GM12878 (cell line): ENCODE measurements at regions not wholly inside any gene's neighbourhood (a gene's known extent, or its start where the extent isn't known, plus 50 kb on each side); places are given as distances from the start of the nearest gene placed in this dataset.

Experiments
- ATAC-seq: fragments of 200-7000 bp; cut with Tn5 transposase; 3 replicates; pipeline ENCODE4 v1.9.1; 2020; ENCODE audit warnings: mild to moderate bottlenecking, moderate library complexity
- BruUV-seq: library from RNA; stranded (reverse); fragments of 400-500 nt; replicated peaks from 2 replicates; lab custom pipeline; 2021; lab: Mats Ljungman, UMichigan
- CTCF ChIA-PET: fragments of 300-600 bp; sonication (Branson Sonifier 250); formaldehyde crosslinking; extraction: SDS; loops from one replicate; lab custom pipeline; 2021; ENCODE audit warnings: inconsistent platforms; lab: Yijun Ruan, JAX
- POLR2A ChIA-PET: fragments of 350-600 bp; formaldehyde crosslinking; extraction: SDS; loops from one replicate; lab custom pipeline; 2021; ENCODE audit warnings: inconsistent platforms; lab: Charles Lee
- RAD21 ChIA-PET: fragments of 300-600 bp; sonication (Branson Sonifier 250); formaldehyde crosslinking; loops from one replicate; lab custom pipeline; 2023; ENCODE audit warnings: antibody characterized with exemption; ENCODE audit not compliant: unreplicated experiment; lab: Charles Lee
- SMC1A ChIA-PET: fragments of 300-600 bp; sonication (Branson Sonifier 250); formaldehyde crosslinking; loops from one replicate; lab custom pipeline; 2023; ENCODE audit not compliant: unreplicated experiment, uncharacterized antibody; lab: Charles Lee
- DNase-seq: peaks from one replicate; pipeline ENCODE4 v3.0.0-alpha.2; 2011; ENCODE audit warnings: low read depth, low spot score
- FAIRE-seq: peaks from 3 replicates; lab custom pipeline; 2011; peaks lifted over from hg19 to GRCh38; lab: Jason Lieb, UNC
- H2AFZ ChIP-seq: 2 replicates; pipeline ENCODE4 v1.6.0; 2011; ENCODE audit warnings: low read depth, low read length, control low read depth; ENCODE audit not compliant: control insufficient read depth
- H3K27ac ChIP-seq: 2 replicates; pipeline ENCODE4 v1.5.1; 2011; ENCODE audit warnings: control low read depth; ENCODE audit not compliant: control insufficient read depth, insufficient read depth
- H3K27me3 ChIP-seq, 2 experiments: replicated peaks in 1 of 2; 2 replicates each; pipeline versions ENCODE4 v1.6.0 to v1.6.1; 2011; ENCODE audit warnings: low read length in 1 of 2; ENCODE audit not compliant: control insufficient read depth in 2 of 2, insufficient read depth in 2 of 2
- H3K36me3 ChIP-seq, 2 experiments: 2 replicates each; pipeline ENCODE4 v1.5.1; 2011; ENCODE audit warnings: low read length in 1 of 2; ENCODE audit not compliant: control insufficient read depth in 2 of 2, insufficient read depth in 2 of 2
- H3K4me1 ChIP-seq: 2 replicates; pipeline ENCODE4 v1.6.1; 2011; ENCODE audit warnings: mild to moderate bottlenecking, low read length, moderate library complexity, mixed read lengths; ENCODE audit not compliant: control insufficient read depth, insufficient read depth
- H3K4me2 ChIP-seq: 2 replicates; pipeline ENCODE4 v1.6.0; 2011; ENCODE audit warnings: control low read depth; ENCODE audit not compliant: control insufficient read depth, insufficient read depth
- H3K4me3 ChIP-seq: fragments of 200-600 bp; sonication (generic); 2 replicates; pipeline ENCODE4 v1.5.1; 2016
- H3K79me2 ChIP-seq: 2 replicates; pipeline ENCODE4 v1.6.0; 2011; ENCODE audit warnings: low read length; ENCODE audit not compliant: control insufficient read depth, insufficient read depth
- H3K9ac ChIP-seq: 2 replicates; pipeline ENCODE4 v1.8.0; 2011; ENCODE audit warnings: low read length, control low read depth, mixed read lengths; ENCODE audit not compliant: control insufficient read depth, insufficient read depth
- H3K9me3 ChIP-seq: replicated peaks from 3 replicates; pipeline ENCODE4 v1.5.1; 2011; ENCODE audit warnings: mild to moderate bottlenecking, low read length; ENCODE audit not compliant: control insufficient read depth, insufficient read depth
- H4K20me1 ChIP-seq: 2 replicates; pipeline ENCODE4 v1.6.0; 2011; ENCODE audit not compliant: control insufficient read depth, insufficient read depth
- ASH2L ChIP-seq: fragments of 300-600, 200-600 bp; sonication (generic); IDR thresholded peaks from 2 replicates; pipeline ENCODE4 v1.6.1; 2017; ENCODE audit warnings: low read depth, mild to moderate bottlenecking, borderline replicate concordance
- MTA2 ChIP-seq: fragments of 450-650 bp; IDR thresholded peaks from 2 replicates; pipeline ENCODE4 v1.6.1; 2016; ENCODE audit warnings: low read depth, mild to moderate bottlenecking, moderate library complexity
- NR2F1 ChIP-seq: fragments of 450-650 bp; conservative IDR thresholded peaks from 2 replicates; pipeline ENCODE4 v1.6.1; 2017; ENCODE audit warnings: mild to moderate bottlenecking
- POLR2A ChIP-seq: IDR thresholded peaks from 2 replicates; pipeline ENCODE4 v1.6.1; 2011; ENCODE audit warnings: low read depth, mild to moderate bottlenecking, low read length
- RB1 ChIP-seq: fragments of 450-650 bp; formaldehyde crosslinking; IDR thresholded peaks from 2 replicates; pipeline ENCODE4 v1.6.1; 2017; ENCODE audit warnings: mild to moderate bottlenecking, borderline replicate concordance
- SMAD1 ChIP-seq: fragments of 450-650 bp; IDR thresholded peaks from 2 replicates; pipeline ENCODE4 v1.6.1; 2018; ENCODE audit warnings: mild to moderate bottlenecking, low read depth; ENCODE audit not compliant: partially characterized antibody
- SMAD5 ChIP-seq: IDR thresholded peaks from 2 replicates; pipeline ENCODE4 v1.6.1; 2016; ENCODE audit warnings: antibody characterized with exemption, low read depth
- YBX1 ChIP-seq: fragments of 450-650 bp; IDR thresholded peaks from 2 replicates; pipeline ENCODE4 v1.6.1; 2016; ENCODE audit warnings: antibody characterized with exemption
- WGBS: methylation state at CpG from one replicate; pipeline ENCODE4 v1.1.6; 2016; ENCODE audit warnings: low lambda C conversion rate; ENCODE audit not compliant: insufficient replicate concordance, insufficient coverage; ENCODE audit errors: missing lambda C conversion rate; 5-methylcytosine and 5-hydroxymethylcytosine counted together
- in situ Hi-C: fragments of 300-500 bp; cut with MboI; formaldehyde crosslinking; loops from 9 replicates; pipeline ENCODE4 v1.14.3; 2018; ENCODE audit warnings: mixed read lengths
- intact Hi-C: fragments of 100-400 bp; cut with micrococcal nuclease; formaldehyde crosslinking; loops from one replicate; pipeline ENCODE4 v1.14.2; 2022; ENCODE audit not compliant: unreplicated experiment

GRCh38 chr4:31037703-31038102 is 317.5 kb downstream of the PCDH7 start (continued):
- no peak for TF ChIP-seq RB1
- no peak for TF ChIP-seq POLR2A
- TF ChIP-seq YBX1: no peak

- no peak for DNase-seq
- CTCF ChIA-PET: no interaction called here
- intact Hi-C loops (no loop called here), in situ Hi-C loops (no loop called here)
- H3K4me1 ChIP-seq: no peaks in the 10 kb centered on the region
- no peaks in the 10 kb centered on the region for H3K36me3 ChIP-seq
- no peak overlapping the region for H3K9ac ChIP-seq
- POLR2A ChIA-PET: no interaction called here
- H3K79me2 ChIP-seq: no peaks in the 10 kb centered on the region
- H3K27me3 ChIP-seq: no peaks in the 10 kb centered on the region
- no peak overlapping the region for H3K4me3 ChIP-seq
- FAIRE-seq: no peak
- WGBS: 9% methylated on average over 3 of the region's 3 CpGs
- H4K20me1 ChIP-seq: no peaks in the 10 kb centered on the region
- no peak overlapping the region for H3K27ac ChIP-seq
- RAD21 ChIA-PET: no interaction called here
- no peaks in the 10 kb centered on the region for H3K9me3 ChIP-seq
- H2AFZ ChIP-seq: no peak overlapping the region
- no peak for TF ChIP-seq NR2F1
- no peak overlapping the region for H3K4me2 ChIP-seq
- ATAC-seq: no peak
- BruUV-seq: no TSS peak
- SMC1A ChIA-PET: interaction anchor here (1.1 kb wide), 1 partner anchor 12 kb away, joined by 3 read pairs; no protein-coding TSS in a partner anchor
These were observed 319.2 kb downstream of the PCDH7 start for GRCh38 chr4:31039382-31039781.

- BruUV-seq: no TSS peak
- Histone ChIP-seq H3K27ac (no peak overlapping the region), H3K9me3 (no peaks in the 10 kb centered on the region), H3K27me3 (no peaks in the 10 kb centered on the region), H4K20me1 (no peaks in the 10 kb centered on the region), H3K4me1 (no peaks in the 10 kb centered on the region), H3K4me3 (no peak overlapping the region), H3K9ac (no peak overlapping the region), H3K36me3 (no peaks in the 10 kb centered on the region), H3K4me2 (no peak overlapping the region), H3K79me2 (no peaks in the 10 kb centered on the region), H2AFZ (no peak overlapping the region)
- TF ChIP-seq SMAD1 (no peak), MTA2 (no peak), SMAD5 (no peak), ASH2L (no peak)
- CTCF ChIA-PET: no interaction called here
- ATAC-seq: no peak
- SMC1A ChIA-PET: no interaction called here
- no peak for FAIRE-seq
- 4% methylated on average over 2 of the region's 2 CpGs for WGBS
- intact Hi-C loops: loop anchor here (10.0 kb wide), 1 partner anchor 535 kb away; no protein-coding TSS in a partner anchor
- POLR2A ChIA-PET: no interaction called here
- RAD21 ChIA-PET: no interaction called here
- DNase-seq: no peak
- in situ Hi-C loops: no loop called here
These were observed 319.9 kb downstream of the PCDH7 start for GRCh38 chr4:31040106-31040505.
